Stimulated activated CD4-positive, alpha-beta T cell treated with anti-CD3 and anti-CD28 coated beads, Interleukin-4, amount 100 ng/mL, for 48 hours (primary cell): ENCODE measurements at regions not wholly inside any gene's neighbourhood (a gene's known extent, or its start where the extent isn't known, plus 50 kb on each side); places are given as distances from the start of the nearest gene placed in this dataset.

Experiments
- DNase-seq, 2 donors: peaks; one replicate each; pipeline ENCODE4 v3.0.0-alpha.2; 2020; ENCODE audit warnings: low read depth in 2 of 2

DNA sequence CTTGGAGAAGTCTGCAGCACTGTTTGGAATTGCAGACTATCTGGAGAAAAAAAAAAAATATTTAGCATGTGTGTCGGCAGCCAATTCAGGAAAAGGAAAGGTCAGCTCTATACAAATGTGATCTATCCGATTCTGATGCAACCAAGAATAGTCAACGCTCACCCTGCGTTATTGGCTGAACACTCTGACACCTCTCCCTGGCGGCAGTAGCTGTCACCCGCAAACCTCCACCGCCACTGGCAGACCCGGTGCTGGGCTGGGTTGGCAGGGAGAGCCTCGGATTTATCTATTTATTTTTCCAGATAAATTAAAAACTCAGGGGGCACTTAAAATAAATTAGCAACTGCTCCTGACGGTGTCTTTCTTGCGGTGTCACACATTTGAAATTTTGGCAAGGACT is 409.7 kb downstream of the VRK1 start:
- DNase-seq = no peak

GRCh38 chr14:97210202-97210601 is 413.0 kb downstream of the VRK1 start:
- DNase-seq = no peak

- no peak for DNase-seq
Observed at GRCh38 chr14:97212399-97212798, 415.2 kb downstream of the VRK1 start.

DNA sequence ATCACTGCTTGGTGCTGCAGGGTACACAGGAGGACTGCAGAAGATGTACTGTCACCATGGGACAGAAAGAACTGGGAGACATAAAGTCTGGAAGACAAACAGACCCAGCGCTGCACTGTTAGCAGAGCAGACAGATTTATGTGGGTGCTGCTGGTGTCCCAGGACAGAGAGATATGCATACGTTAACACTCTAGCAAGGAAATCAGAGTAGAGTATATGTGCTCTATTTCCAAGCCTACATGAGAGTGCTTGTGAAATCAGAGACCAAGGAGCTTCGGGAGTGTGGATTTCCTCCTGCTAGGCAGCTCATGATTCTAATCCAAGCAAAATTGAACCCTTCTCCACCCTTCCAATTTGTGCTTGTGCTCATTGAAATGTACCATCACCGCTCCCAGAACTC is 416.5 kb downstream of the VRK1 start:
- no peak for DNase-seq

GRCh38 chr14:97215263-97215969 is 418.2 kb downstream of the VRK1 start:
- no peak for DNase-seq

GRCh38 chr14:97217111-97217885 is 420.1 kb downstream of the VRK1 start:
- DNase-seq = no peak

GRCh38 chr14:97218274-97218673 is 421.1 kb downstream of the VRK1 start:
- DNase-seq = no peak

DNA sequence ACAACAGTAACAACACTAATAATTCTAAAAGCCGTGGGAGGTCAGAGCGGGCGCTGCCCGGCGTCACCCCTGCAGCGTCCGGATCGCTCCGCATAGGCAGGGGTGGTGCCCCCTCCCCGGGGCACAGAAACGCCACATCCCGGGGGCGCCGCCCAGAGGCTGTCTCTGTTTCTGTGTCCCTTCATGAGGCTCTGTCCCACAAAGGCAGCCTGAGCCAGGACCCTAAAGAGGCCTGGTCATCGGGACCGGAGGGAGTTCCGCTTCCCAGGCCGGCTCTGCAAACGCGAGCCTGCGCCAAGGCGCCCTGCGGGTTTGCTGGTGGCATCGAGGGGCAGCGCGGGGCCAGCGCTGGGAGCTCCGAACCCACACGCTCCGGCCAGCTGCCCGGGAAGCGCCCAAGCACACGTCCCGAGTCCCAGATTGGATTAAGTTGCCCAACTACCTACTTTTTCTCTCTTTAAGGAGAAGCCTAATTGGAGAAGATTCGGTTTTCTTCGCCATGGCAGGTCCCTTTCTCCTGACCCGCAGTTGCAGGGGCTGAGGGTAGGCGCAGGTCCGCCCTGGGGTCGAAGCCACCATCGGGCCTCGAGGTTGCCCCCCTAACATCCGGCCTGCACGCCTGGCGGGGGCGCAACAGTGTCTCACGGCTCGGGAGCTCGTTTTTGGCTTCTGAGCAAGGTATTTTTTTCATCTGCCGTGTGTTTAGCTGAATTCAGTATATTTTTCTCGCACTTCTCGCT is 421.7 kb downstream of the VRK1 start:
- DNase-seq = no peak

- DNase-seq = no peak
Observed at GRCh38 chr14:97219431-97220017, 422.3 kb downstream of the VRK1 start.

GRCh38 chr14:97221572-97222285 is 424.5 kb downstream of the VRK1 start:
- DNase-seq = no peak

GRCh38 chr14:97224016-97224415 is 426.8 kb downstream of the VRK1 start:
- no peak for DNase-seq

DNA sequence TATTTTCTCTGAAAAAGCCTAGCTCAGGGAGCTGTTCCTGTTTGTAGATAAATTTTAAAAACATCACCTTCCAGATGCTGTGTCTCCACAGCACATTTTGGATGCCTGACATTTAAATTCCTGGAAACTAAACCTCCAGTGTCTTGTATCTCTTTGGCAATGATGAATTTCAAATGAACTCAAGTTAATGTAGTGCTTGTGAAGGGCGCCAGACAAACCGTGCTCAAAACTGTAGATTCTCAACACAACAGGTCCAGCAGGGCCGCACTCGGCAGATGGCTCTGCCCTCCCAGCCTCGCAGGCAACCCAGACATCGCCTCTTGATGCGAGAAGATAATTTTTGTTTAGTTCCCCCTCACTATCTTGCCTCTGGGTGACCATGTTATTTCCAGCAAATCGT is 432.9 kb downstream of the VRK1 start:
- no peak for DNase-seq

DNA sequence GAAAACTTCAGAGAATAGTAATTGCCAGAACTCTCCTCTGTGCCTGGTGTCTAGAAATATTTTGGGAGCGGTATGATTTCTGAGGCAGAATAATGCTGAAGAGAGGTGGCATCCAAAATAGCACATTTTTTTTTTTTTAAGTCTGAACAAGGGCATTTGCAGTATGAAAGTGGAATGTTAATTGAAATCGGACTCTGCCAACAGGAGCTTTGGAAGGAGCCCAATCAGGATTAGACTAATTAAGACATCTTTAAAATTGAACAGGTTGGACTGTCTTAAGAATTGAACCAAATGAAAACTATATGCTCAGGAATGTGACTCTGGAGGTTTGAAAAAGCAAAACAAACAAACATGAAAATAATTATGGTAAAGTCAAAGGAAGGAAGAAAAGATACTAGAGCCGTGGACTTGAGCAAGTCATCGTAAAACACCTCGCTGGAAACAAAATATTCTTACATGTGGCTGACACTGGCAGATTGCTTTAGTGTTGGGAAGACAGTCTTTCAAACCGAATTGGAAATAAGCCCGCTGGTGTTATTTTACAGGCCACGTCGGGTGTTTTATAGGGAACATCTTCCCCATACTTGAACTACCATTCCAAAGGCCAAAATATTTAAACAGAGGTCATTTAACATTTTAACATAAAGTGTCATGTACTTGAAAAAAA is 436.3 kb downstream of the VRK1 start:
- DNase-seq = no peak

DNA sequence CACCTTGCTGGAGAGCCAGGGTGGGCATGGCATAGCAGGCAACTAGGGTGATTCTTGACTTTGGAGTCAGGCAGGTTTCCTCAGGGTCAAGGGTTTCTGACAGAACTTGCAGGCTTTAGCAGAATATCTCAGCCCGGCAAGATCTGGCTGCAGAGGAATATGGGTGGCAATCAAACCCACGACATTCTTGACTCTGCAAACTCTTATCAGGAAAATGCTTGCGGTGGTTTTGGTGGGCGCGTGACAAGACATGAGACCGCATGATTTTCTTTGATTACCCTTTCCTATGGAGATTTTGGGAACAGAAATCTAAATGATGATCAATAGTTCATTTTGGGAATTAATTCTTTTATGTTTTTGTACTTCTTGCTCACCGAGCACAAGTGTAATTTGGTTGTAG is 449.5 kb downstream of the VRK1 start:
- no peak for DNase-seq

DNA sequence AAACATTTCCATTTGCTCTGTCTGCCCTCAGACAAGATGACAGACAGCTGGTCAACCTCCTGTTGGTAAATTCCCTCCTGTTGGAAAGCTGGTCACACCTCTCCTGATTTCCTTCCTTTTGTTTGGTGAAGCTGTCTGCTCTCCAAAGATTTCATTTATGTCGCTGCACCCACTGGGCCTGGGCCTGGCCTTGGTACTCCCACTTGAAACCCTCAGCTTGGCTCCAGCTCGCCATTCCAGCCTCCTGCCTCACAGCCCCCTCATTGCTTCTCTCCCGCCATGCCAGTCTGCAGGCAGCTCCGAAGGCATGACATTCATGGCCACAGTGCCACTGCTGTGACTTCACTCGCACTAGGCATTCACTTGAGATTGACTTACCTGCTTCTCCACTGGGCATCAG is 451.8 kb downstream of the VRK1 start:
- DNase-seq = no peak

- no peak for DNase-seq
Observed at GRCh38 chr14:97250931-97251330, 453.7 kb downstream of the VRK1 start.

GRCh38 chr14:97251491-97252155 is 454.4 kb downstream of the VRK1 start:
- no peak for DNase-seq

- DNase-seq = no peak
Observed at GRCh38 chr14:97253756-97254155, 456.6 kb downstream of the VRK1 start.

DNA sequence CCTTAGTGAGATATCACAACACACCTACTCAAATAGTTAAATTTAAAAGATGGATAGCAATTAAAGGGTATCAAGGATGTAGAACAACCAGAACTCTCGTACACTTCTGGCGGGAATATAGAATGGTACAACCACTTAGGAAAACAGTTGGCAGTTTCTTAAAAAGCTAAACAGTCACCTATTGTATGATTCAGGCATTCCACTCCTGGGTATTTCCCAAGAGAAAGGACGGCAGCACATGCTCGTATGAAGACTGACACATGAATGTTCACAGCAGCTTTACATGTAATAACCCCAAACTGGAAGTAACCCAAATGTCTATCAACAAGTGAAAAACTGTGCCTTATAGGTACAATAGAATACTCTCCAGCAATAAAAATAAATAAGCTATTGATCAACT is 465.2 kb downstream of the VRK1 start:
- DNase-seq = no peak

DNA sequence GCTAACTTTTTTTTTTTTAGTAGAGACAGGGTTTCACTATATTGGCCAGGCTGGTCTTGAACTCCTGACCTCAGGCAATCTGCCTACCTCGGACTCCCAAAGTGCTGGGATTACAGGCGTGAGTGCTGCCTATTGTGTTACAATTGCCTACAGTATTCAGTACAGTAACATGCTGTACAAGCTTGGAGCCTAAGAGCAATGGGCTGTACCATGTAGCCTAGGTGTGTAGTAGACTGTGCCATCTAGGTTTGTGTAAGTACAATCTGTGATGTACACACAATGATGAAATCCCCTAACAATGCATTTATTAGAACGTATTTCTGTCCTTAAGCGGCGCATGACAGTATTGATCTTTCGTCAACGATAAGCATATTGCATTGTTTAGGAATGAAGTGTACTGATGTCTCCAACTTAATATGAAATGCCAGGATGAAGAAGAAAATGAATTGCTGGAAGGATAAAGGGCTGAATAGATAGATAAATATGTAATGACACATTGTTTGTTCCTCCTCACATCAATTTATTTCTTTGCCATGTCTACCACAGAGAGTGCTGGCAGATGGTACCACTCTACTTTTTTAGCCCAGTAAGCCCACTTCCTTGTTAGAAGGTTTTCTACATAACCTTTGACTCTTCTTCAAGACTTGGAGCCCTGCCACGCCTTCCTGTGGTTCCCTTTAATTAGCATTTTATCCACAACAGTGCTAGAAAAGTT is 467.5 kb downstream of the VRK1 start:
- DNase-seq = no peak
